HG03060 (cell line): ENCODE measurements at regions not wholly inside any gene's neighbourhood (a gene's known extent, or its start where the extent isn't known, plus 50 kb on each side); places are given as distances from the start of the nearest gene placed in this dataset.

ENCODE experiments used
- ATAC-seq: cut with Tn5 transposase; IDR thresholded peaks from one replicate; pipeline ENCODE4 v1.9.1; 2021; ENCODE audit warnings: low read depth, moderate number of reproducible peaks; ENCODE audit not compliant: unreplicated experiment

- no peak for ATAC-seq
Observed at GRCh38 chr6:19478273-19478672, 358.9 kb upstream of the ID4 start.

DNA sequence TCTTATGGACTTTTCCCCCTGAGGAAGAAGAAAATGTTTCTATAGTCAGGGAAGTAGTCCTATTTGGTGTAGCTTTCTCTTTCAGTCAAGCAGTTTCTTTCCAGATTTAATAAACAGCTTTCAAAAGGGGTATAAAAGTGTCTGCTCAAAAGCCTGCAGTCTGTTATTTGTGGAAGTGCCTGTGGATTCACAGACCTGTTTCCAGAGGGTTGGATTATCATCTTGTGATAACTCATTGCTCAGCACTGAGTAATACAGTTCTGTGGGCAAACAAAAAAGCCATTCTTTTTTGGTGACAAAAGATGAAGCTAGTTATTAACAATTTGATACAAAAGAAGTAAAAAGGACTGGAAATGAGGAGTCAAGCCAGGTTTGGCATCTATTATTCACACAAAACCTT lies 358.2 kb upstream of the ID4 start:
- ATAC-seq: no peak

- no peak for ATAC-seq
Observed at GRCh38 chr6:19479551-19479950, 357.6 kb upstream of the ID4 start.

GRCh38 chr6:19492636-19493405 lies 344.3 kb upstream of the ID4 start:
- no peak for ATAC-seq

DNA sequence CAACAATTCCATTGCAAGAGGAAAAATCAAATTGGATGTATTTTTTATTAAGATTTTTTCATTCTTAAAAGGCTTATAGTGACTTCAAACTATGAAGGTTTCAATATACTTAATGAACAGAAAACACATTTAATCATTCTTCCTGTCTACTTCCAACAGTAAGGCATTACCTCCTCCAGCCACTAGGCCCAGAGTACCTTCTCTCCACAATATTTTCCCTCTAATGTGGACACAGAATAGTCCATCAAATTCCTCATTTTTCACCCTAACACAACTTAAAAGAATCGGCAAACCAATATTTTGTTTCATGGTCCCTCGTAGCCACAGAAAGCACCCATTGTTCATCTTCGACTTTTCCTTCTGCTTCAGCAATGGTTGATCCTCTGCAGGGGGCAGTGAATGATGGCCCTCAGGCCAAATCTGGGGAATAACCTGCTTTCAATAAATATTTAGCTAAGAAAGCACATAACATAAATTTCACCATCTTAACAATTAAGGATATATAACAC lies 335.4 kb upstream of the ID4 start:
- ATAC-seq: no peak

DNA sequence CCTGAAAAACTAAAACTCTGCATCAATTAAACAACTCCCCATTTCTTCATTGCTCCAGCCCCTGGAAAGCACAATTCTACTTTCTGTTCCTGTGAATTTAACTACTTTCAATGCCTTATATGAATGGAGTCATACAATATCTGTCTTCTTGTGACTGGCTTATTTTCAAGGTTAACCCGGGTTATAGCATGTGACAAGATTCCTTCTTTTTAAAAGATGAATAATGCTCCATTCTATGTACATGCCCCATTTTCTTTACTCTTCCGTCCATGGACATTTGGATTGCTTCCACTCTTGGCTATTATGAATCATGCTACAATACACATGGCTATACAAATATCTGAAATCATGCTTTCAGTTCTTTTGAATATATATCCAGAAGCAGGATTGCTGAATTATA lies 334.9 kb upstream of the ID4 start:
- no peak for ATAC-seq

GRCh38 chr6:19515939-19516338 lies 321.2 kb upstream of the ID4 start:
- no peak for ATAC-seq

DNA sequence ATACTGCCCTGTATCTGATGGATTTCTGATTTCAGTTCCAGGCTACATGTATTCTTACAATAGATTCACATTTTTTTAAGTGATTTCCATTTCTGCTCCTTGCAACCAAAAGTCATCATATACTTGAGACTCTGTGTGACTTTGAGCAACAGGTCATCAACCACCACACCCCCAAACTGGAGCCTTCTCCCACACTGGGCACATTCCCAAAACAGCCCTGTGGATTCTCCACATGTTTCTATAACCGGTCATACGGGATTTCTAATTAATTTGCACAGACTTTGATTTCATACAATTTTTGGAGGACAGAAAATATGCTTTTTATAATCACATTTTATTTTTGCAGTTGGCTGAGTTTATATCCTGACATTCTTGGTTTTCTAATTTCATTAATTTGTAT lies 317.2 kb upstream of the ID4 start:
- ATAC-seq: no peak

- ATAC-seq: no peak
Observed at GRCh38 chr6:19524366-19525186, 312.6 kb upstream of the ID4 start.

DNA sequence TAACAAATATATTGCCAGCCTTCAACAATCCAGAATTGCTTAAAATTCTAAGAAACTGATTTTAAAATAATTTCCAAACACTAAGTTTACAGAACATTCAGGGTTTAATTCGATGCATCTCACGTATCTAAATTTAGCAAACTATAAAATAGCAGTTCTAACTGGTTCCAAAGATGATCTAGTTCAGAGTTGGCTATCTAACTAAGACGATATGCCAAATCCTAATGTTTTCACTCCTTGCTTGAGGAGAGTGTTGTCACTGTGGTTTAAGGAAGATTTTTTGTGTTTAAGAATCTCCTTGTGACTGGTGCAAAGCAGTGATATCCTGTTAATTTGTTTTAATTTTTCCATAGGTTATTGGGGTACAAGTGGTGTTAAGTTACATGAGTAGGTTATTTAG lies 311.5 kb upstream of the ID4 start:
- no peak for ATAC-seq

DNA sequence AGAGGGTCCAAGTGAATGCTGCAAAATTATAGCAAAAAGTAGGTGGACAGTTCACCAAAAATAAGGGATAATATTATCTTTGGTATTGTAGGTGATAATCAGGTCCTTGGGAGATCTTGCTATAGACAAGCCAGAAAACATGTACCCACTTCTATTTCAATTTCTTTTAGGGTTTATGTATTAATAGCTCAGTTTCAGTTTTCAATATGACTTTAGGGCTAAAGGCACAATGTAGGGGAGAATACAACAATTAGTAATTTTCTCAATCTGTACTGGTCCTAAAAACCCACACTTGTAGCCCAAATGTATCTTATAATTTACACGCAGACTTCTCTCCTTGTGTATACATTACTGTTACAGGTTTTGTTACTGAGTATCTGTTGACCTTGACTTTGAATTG lies 307.0 kb upstream of the ID4 start:
- no peak for ATAC-seq

- no peak for ATAC-seq
Observed at GRCh38 chr6:19535351-19535750, 301.8 kb upstream of the ID4 start.

- no peak for ATAC-seq
Observed at GRCh38 chr6:19536838-19537237, 300.3 kb upstream of the ID4 start.

- ATAC-seq: no peak
Observed at GRCh38 chr6:19538096-19538495, 299.1 kb upstream of the ID4 start.

GRCh38 chr6:19547507-19547906 lies 289.7 kb upstream of the ID4 start:
- no peak for ATAC-seq

- ATAC-seq: no peak
Observed at GRCh38 chr6:19549109-19549508, 288.1 kb upstream of the ID4 start.

DNA sequence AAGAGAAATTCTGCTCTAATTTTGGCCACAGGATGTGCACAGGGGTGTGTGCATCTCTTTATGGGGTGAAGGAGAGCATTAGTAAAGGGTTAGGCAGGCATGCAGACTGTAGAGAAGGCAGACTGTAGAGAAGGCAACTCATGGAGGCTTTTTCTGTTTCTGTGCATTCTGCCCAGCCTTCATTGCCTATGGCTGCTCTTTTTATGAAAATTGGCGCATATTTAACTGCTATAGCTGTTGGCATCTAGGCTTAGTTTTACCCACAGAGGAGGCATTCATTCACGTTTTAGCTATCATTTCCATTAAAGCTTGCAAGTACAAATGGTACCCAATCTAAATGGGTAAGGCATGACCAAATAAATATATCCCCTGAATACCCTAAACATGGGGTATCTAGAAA lies 286.8 kb upstream of the ID4 start:
- ATAC-seq: no peak

DNA sequence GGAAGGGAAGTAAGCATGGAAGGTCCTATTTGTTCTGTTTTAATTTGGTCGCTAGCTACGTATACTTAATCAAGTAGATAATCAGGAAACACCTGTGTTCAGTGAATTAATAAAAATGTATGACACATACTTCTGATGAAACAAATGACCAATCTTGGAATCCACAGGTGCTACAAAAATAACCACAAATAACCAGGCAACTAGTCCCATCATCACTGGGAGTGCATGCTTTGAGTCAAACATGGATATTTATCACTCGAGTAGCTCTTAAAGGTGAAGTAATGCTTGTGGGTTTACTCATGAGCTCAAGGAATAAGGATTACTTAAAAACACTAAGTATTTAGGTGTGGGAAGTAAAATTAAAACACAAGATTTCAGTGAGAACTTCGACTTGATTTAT lies 285.6 kb upstream of the ID4 start:
- ATAC-seq: no peak

DNA sequence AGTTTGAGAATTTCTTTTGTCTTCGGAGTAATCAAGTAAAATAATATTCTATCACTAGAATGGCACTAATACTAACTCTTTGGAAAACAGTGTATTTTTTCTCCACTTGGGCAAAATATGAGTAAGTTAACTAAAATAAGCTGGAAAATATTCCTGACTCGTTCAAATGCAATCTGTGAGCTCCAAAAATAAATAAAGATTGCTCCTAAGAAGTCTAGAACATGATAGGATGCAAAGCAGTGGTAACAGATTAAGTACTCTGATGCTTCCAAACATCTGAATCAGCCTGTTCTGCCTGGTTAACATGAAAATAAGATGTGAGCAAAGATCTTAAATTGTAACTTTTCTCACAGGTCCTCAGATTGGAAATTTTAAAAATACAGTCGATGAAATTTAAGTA lies 285.1 kb upstream of the ID4 start:
- no peak for ATAC-seq

GRCh38 chr6:19552588-19552987 lies 284.6 kb upstream of the ID4 start:
- no peak for ATAC-seq

DNA sequence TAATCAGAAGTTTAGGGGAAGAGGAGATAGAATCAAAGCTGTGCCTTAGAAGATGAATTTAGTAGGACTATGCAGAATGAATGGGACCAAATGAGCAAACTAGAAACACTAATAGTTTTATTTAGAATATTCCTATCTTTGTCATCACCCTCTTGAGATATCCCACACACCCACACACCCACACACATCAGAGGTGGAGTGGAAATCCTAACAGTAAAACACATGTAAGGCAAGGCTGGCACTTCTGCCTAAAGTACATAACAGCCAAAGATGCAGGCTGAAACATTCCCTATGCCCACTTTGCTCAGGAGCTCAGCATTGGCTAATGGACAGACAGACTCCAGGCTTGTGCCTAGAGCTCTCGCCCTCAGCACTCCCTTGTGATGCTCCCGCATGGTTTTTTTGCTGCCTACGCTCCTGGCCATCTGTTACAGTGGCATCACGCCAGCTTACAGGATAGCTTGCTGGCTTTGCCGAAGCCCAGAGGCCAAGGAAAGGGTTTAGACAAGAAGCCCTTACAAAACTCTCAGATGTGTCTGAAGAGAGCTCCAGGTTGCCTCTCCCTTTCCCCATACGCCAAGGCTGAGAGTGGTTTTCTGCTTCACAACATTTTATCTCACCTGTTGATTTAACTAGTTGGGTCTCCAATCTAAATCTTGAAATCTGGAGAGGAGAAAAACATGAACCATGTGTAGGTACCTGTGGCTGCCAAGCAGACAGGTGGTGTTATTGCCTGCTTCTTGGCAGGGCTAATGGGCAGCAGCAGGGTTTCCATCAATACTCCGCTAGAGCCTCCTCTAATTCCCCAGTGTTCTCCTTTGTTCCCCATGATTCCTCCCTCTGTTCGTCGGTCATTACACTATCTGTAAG lies 282.6 kb upstream of the ID4 start:
- no peak for ATAC-seq
